ENCODE measurements at regions not wholly inside any gene's neighbourhood (a gene's known extent, or its start where the extent isn't known, plus 50 kb on each side); places are given as distances from the start of the nearest gene placed in this dataset.
"Not testable (repeated sequence)": the region's sequence is repeated elsewhere in the genome, so short reads cannot be mapped to it uniquely, and the experiment has no call there.

DNA sequence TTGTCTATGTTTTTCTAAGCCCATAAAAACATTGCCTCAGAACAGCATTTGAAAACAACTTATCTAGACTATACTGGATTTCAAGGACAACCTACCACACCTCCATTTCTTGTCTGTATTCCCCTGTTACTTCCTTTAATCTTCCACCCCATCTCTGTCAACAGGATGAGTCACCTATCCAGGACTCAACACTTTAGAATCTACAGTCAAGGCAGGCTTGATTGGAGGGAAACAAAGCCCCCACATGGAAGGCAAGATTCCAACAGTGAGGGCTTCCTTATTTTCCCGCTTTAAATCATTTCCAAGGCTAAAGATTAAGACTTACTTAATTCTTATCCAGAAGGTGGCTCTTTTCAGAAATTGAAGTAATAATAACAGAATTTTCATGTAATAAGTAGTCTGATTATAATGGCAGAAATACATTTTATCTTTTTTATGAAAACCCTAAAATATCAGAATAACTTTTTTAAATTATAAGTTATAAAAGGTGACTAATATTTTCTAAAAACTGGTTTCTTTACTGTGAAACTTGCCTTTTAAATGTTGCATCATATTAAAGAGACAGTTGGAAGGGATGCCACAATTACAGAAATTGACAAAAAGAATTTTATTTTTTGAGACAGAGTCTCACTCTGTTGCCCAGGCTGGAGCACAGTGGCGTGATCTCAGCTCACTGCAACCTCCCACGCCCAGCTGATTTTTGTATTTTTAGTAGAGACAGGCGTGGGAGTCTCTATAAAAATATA is 138.7 kb upstream of the CCDC150 start:
- no peak for DNase-seq

DNA sequence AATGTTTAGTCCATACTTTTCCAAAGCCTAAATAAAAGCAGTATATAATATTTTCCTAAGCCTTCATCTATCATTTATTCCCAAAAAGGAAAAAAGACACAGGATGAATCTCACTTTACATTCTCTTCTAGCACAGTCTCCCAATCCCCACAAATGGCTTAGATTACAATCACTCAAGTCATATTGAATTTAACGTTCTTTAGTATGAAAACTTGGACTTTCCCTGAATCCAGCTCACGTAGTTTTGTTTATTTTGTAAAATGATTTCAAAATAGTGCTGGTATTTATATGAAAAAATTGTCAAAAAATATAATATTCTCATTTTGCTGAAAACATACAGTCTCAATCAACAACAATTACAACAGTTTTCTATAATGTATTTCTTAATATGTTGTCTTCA is 137.7 kb upstream of the CCDC150 start:
- no peak for DNase-seq

DNA sequence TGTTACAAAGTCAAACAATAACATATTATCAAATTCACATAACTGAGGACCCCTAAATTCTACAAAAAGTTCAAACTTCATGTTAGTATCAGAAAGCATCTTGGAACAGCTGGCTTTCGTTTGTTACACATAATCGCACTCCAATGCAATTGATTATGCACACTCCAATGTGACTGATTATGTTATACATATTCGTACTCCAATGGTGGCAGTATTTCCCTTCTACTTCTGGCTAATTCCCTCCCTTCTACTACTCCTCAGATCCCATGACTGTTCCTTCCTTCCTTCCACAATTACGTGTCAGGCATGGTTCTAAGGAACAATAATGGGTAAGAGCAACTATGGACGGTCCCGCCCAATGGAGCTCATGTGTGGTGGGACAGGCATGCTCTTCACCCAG is 137.1 kb upstream of the CCDC150 start:
- DNase-seq = no peak

- DNase-seq = no peak
Observed at GRCh38 chr2:196503398-196503797, 136.1 kb upstream of the CCDC150 start.

DNA sequence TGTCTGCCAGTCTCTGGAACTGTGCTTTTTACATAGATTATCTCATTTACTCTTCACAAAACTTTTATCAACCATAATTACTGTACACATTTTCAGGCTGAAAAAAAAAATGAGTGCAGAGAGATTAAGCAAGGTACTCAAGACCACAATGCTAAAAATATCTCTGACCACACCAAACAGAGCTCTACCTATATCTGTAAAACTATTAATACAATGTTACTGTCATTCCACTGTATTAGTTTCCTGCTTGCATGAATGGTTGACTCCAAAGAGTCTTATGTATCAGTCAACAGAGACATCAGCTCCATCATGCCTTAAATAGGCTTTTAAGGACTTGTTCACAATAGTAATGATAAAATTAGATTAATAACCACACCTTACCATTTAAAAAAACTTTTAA is 134.7 kb upstream of the CCDC150 start:
- no peak for DNase-seq

GRCh38 chr2:196510246-196510645 is 129.3 kb upstream of the CCDC150 start:
- no peak for DNase-seq

DNA sequence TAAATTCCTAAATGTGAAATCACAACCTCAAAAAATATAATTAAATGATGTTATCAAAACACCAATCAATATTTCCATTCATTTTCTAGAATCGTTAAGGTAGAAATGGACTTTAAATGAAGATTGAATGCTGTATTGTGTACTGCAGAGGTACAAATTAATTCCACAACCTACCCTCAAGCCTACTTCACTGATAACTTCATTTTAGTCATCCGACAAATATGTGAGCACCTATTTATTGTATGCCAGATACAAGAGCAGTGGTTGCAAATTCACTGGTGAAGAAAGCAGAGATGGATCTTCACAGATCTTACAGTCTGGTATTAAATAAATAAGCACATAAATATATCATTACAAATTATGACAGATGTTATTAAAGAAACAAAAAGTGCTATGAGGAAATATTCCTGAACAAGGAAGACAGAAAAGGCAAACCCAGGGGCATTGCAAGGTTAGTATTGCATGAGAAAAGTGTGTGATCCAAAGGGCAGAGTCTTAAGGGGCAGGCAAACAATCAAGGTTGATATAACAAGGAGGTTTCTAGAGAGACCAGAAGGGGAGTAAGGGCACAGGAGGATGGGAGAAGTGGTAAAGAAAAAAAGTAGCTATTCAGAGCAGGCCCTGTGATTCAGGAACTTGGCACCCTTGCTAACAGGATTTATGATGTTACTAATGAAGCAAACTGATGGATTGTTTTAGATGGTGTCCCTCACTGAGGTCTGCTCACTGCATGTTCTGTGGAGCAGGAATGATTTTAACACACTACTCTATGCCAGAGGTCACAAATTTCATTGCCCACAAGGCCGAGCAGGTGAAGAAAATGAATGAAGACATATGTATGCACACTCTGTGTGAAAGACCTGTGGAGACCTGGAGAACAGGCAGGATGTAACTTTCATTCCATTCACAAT is 128.0 kb upstream of the CCDC150 start:
- no peak for DNase-seq

DNA sequence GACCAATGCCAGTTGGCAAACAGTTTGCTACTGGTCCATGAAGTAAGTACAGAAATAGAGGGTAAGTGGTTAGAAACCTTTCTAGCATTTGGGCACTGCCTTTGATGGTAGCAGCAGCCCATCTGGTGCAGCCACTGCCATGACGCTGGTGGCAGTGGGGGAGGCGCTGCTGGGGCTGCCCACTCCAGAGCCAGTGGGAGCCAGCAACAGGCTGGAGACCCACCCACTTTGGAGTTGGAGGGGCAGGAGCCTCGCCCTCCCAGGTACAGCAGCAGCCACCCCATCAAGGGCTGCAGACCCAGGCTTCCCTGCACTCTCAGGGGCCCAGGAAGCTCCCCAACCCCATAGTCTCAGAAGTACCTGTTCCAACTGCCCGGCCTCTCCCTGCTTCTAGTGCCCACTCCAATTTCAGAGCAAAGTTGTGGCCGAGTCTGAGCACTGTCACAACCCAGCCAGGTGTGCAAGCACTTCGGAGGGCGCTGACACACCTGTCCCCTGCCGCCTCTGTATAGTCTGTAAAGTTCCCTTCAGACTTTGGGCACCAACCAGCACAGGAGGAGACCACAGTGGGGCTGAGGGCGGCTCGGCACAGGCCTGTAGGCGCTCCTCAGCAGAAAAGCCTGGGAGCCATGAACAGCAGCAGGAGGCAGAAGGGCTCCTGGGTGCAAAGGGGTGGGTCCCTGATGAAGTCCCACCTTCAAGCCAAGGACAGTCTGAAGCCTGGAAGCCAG is 125.6 kb upstream of the CCDC150 start:
- no peak for DNase-seq

- DNase-seq = no peak
Observed at GRCh38 chr2:196514641-196515040, 124.9 kb upstream of the CCDC150 start.

DNA sequence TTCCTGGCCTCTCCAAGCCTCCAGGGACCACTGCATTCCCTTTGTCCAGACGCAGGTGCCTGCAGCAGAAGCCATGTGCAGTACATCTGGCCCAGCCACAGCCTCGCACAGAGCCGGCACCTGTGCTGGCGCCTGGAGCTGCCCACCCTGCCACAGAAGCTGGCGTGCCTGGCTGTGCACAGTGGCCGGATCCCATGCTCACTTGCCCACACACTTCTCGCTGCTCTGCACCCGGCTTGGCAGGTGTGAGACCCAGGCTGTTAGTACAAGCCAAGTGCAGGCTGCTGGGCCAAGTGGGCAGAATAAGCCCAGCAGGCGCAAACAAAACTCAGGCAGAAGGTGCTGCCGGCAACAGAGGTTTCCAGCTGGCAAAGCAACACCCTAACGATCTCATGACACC is 124.5 kb upstream of the CCDC150 start:
- DNase-seq = no peak

GRCh38 chr2:196515608-196516007 is 123.9 kb upstream of the CCDC150 start:
- no peak for DNase-seq

DNA sequence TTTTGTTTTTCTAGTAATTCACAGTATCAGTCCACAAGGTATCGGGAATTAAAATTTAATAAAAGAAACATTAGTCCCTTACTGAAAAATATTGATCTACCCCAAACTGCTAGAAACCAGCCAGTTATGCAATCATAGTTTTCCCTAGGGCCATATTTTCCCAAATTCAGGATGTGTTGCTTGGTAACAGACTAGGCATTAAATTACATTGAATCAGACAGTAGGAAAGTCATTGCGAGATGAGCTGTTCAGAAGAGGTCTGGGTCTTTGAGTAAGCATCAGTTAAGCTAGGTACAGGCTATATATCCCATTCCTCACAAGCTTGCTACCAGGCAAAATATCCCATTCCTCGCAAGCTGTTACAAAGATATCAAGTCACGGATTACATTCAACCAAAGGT is 123.0 kb upstream of the CCDC150 start:
- DNase-seq = no peak

GRCh38 chr2:196520605-196521004 is 118.9 kb upstream of the CCDC150 start:
- DNase-seq = peak in 1 of 2 experiments; percentile 17

- DNase-seq = not testable (repeated sequence)
Observed at GRCh38 chr2:196526981-196527725, 112.4 kb upstream of the CCDC150 start.

- DNase-seq = no peak
Observed at GRCh38 chr2:196528486-196529223, 110.9 kb upstream of the CCDC150 start.

DNA sequence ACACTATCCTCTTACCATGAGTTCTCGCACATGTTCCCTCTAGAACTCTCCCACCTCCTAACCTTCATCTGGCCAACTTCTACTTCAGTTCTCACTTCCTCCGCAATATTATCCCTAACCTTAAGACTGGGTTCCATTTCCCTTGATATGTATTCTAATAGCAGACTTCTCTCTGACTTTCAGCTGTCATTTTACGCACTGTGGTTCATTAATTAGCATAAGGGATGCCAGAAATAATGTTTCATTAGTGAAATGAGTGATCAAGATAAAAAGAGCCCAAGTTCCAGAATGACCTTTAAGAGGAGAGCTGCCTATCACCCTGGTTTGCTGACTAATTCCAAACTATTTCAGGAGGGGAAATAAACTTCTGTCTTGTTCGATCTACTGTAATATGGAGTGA is 108.6 kb upstream of the CCDC150 start:
- DNase-seq = no peak

- DNase-seq = no peak
Observed at GRCh38 chr2:196533772-196534397, 105.6 kb upstream of the CCDC150 start.

DNA sequence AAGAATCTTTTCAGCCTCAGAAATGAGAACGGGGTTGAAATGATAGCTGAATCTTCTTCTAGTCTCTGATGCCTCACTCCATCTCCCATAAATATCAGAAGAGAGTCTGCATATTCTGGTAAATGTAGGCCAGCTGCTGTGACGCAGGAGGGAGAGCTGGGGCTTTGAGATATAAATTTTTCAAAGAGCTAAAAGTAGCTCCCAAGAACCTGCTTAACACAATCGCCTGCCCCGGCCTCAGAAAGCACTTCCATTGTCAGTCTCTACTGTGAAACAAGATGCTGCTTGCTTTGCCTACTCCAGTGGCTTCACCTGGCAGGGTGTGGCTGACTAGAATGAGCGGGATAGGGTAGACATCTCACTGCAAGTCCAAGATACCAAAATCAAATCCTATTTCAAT is 105.0 kb upstream of the CCDC150 start:
- peak in 1 of 2 experiments; percentile 8 for DNase-seq

DNA sequence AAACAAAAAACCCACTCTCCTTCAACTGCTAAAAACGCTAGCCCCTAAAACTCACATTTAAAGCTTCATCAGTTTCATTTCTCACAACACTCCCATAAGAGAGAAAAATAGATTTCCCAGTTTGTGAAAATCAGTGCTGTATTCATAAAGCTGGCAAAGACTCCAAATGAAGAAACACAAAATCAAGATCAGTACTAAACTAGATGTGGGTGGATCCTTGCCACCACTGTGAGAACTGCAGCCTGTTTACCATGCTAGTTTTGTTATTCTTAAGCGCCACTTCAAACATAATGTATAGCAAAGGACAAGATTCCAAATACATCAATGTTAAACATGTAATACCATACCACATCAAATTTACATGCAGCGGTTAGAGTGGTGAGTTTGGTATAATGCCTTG is 104.5 kb upstream of the CCDC150 start:
- DNase-seq = no peak

DNA sequence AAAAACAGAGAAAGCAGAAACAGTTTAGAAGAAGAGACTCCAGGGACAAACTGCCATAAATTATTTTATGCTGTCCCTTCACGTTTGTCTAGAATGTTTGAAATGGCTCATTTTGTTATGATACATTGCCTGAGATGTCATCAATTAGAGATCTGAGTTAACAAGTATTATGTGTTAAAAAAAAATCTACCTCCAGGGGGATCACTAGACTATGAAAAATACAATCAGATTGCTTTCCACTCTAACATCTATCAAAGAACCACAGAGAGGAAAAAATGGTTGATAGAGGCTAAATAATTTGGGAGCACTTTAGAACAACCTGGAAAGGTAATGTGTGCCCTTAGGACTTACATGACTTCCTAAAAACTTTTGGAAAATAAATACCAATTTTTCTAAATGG is 103.8 kb upstream of the CCDC150 start:
- no peak for DNase-seq

DNA sequence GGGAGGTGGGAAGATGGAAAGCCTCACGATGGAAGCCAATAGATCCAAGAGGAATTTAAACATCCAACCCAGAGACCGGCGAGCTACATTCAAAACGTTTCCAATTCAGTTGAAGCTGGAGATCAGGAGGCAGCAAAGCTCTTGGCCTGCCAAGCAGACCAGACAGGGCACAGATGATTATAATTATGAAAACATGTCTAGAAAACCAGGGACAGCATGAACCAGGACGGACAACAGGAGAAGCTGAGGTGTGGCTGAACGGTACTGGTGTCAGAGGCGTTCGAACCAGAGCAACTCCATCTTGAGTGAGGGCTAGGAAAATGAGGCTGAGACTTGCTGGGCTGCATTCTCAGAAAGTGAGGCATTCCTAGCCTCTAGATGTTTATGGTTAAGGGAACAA is 102.2 kb upstream of the CCDC150 start:
- no peak for DNase-seq

- no peak for DNase-seq
Observed at GRCh38 chr2:196538189-196538588, 101.3 kb upstream of the CCDC150 start.

All from NCI-H526 (cell line).